ENCODE measurements at regions not wholly inside any gene's neighbourhood (a gene's known extent, or its start where the extent isn't known, plus 50 kb on each side); places are given as distances from the start of the nearest gene placed in this dataset.

DNA sequence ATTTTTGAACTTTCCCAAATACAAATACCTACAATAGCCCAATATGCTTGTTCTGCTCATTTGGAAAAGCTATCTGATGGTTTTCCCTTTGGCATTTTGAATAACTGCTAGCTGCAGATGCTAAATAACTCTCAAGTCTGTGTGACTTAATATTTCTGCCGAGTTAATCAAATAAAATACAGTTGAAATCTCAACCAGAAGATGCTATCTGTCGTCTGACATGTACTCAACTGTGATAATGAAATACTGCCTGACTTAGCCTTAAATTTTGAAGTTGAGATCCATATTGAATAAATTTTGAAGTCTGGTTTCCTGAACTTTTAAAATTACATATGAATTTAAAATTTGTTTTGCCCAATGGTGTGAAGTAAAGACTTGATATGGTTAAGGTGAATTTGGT lies 204.4 kb upstream of the MEX3C start:
- TF ChIP-seq, protein P1, sequence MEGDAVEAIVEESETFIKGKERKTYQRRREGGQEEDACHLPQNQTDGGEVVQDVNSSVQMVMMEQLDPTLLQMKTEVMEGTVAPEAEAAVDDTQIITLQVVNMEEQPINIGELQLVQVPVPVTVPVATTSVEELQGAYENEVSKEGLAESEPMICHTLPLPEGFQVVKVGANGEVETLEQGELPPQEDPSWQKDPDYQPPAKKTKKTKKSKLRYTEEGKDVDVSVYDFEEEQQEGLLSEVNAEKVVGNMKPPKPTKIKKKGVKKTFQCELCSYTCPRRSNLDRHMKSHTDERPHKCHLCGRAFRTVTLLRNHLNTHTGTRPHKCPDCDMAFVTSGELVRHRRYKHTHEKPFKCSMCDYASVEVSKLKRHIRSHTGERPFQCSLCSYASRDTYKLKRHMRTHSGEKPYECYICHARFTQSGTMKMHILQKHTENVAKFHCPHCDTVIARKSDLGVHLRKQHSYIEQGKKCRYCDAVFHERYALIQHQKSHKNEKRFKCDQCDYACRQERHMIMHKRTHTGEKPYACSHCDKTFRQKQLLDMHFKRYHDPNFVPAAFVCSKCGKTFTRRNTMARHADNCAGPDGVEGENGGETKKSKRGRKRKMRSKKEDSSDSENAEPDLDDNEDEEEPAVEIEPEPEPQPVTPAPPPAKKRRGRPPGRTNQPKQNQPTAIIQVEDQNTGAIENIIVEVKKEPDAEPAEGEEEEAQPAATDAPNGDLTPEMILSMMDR (IDR thresholded peaks at IDR 0.05; ENCODE audit: borderline replicate concordance, extremely low read depth, low read length, poor library complexity, severe bottlenecking): no peak
- TF ChIP-seq EZH2 (IDR thresholded peaks at IDR 0.05; ENCODE audit: borderline replicate concordance, low read depth, low read length, severe bottlenecking): no peak
